ENCODE measurements at regions not wholly inside any gene's neighbourhood (a gene's known extent, or its start where the extent isn't known, plus 50 kb on each side); places are given as distances from the start of the nearest gene placed in this dataset.

DNA sequence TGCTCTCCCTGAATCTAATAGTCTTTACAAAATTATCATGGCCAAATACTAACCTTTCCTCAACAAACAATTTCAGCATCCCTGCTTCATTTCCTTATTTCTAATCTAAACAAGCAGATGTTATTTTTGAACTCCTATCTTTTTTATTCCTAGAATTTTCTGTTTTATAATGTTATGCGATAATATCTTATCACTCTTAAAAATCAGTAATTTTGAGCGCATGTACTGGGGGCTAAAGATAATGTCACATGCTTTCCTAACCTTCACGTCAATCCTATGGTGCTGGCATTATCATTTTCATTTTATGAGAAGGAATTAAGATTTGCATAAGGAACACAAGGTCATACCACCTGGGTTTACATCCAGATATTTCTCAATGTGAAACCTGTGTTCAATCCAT is 648.0 kb downstream of the BRINP1 start:
- WGBS, 3 donors: 83 to 85% (median 85%) methylated on average over 3 of the region's 3 CpGs
- no peak for TF ChIP-seq CTCF (IDR thresholded peaks at IDR 0.05)
- DNase-seq (no peak), ATAC-seq (no peak)
- intact Hi-C loops (cut with DNase I): no loop called here
- H3K4me1 ChIP-seq: no peaks in the 10 kb centered on the region
- no peaks in the 10 kb centered on the region for H3K9me3 ChIP-seq
- H3K36me3 ChIP-seq (ENCODE audit: insufficient read depth in 1 of 2, low read depth in 1 of 2): no peaks in the 10 kb centered on the region
- no peaks in the 10 kb centered on the region for H3K27me3 ChIP-seq (ENCODE audit: insufficient read depth in 3 of 3, low read length in 2 of 3)
- no peak overlapping the region for H3K4me3 ChIP-seq
- no peak overlapping the region for H3K27ac ChIP-seq

DNA sequence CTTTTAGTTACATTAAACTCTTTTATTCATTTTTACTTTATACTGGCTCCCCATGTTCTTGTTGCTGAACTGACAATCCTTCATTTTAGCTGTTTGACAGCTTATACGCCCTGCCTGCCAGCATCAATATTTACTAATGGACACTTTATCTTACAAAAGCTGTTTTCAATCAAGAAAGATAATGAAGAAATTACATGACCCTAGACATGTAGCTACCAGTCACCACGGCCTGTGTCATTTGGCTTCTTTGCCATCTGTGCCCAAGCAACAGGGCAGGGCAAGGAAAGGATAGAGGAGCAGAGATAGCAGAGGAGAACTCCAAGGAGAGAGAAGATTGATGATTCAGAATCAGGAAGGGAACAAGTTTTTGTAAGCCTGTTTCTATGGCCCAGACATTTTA is 647.3 kb downstream of the BRINP1 start:
- intact Hi-C loops (cut with DNase I): no loop called here
- WGBS, 3 donors: 67 to 76% (median 70%) methylated on average over 2 of the region's 2 CpGs
- no peaks in the 10 kb centered on the region for H3K4me1 ChIP-seq
- H3K36me3 ChIP-seq (ENCODE audit: insufficient read depth in 1 of 2, low read depth in 1 of 2): no peaks in the 10 kb centered on the region
- ATAC-seq (no peak), DNase-seq (no peak)
- no peak for TF ChIP-seq CTCF (IDR thresholded peaks at IDR 0.05)
- H3K9me3 ChIP-seq: no peaks in the 10 kb centered on the region
- no peaks in the 10 kb centered on the region for H3K27me3 ChIP-seq (ENCODE audit: insufficient read depth in 3 of 3, low read length in 2 of 3)
- H3K4me3 ChIP-seq: no peak overlapping the region
- H3K27ac ChIP-seq: no peak overlapping the region

- 87 to 96% (median 94%) methylated on average over 2 of the region's 2 CpGs for WGBS, 3 donors
- H3K9me3 ChIP-seq: no peaks in the 10 kb centered on the region
- intact Hi-C loops (cut with DNase I): no loop called here
- DNase-seq: no peak
- H3K4me1 ChIP-seq: no peaks in the 10 kb centered on the region
- TF ChIP-seq CTCF (IDR thresholded peaks at IDR 0.05): no peak
- H3K27ac ChIP-seq: no peak overlapping the region
- no peak for ATAC-seq
- no peak overlapping the region for H3K4me3 ChIP-seq
- H3K27me3 ChIP-seq (ENCODE audit: insufficient read depth in 3 of 3, low read length in 2 of 3): no peaks in the 10 kb centered on the region
- no peaks in the 10 kb centered on the region for H3K36me3 ChIP-seq (ENCODE audit: insufficient read depth in 1 of 2, low read depth in 1 of 2)
Measured at GRCh38 chr9:118729981-118730380, 639.3 kb downstream of the BRINP1 start.

GRCh38 chr9:118732998-118733397 is 636.2 kb downstream of the BRINP1 start:
- no peaks in the 10 kb centered on the region for H3K27me3 ChIP-seq (ENCODE audit: insufficient read depth in 3 of 3, low read length in 2 of 3)
- no peaks in the 10 kb centered on the region for H3K36me3 ChIP-seq (ENCODE audit: insufficient read depth in 1 of 2, low read depth in 1 of 2)
- H3K9me3 ChIP-seq: peaks cover 6% of the 10 kb centered on the region
- H3K4me3 ChIP-seq: no peak overlapping the region
- intact Hi-C loops (cut with DNase I): no loop called here
- 32 to 76% (median 63%) methylated on average over 1 of the region's 1 CpG for WGBS, 3 donors
- ATAC-seq (no peak), DNase-seq (no peak)
- H3K27ac ChIP-seq: no peak overlapping the region
- TF ChIP-seq CTCF (IDR thresholded peaks at IDR 0.05): no peak
- no peaks in the 10 kb centered on the region for H3K4me1 ChIP-seq

DNA sequence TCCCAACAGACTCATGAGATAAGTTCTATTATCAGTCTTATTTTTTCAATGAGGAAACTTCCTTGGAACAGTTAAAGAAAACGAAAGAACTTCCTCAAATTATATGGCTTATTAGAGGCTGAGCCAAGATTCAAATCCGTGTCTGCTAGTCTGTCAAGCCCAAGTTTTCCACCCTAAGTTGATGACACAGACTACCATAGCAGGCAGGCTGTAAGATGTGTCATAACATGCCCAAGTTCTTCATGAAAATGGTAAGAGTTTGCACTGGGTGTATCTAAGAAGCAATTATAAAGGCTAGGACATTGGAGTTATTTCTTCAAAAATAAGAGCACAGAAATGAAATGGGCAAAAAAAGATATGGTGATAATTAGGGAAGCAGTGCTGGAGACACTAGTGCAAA is 634.5 kb downstream of the BRINP1 start:
- no peak for TF ChIP-seq CTCF (IDR thresholded peaks at IDR 0.05)

More for the DNA sequence above, 634.5 kb downstream of the BRINP1 start:
- intact Hi-C loops (cut with DNase I): no loop called here
- Histone ChIP-seq H3K4me3 (no peak overlapping the region), H3K27ac (no peak overlapping the region), H3K36me3 (ENCODE audit: insufficient read depth in 1 of 2, low read depth in 1 of 2) (no peaks in the 10 kb centered on the region), H3K9me3 (peaks cover 6% of the 10 kb centered on the region), H3K27me3 (ENCODE audit: insufficient read depth in 3 of 3, low read length in 2 of 3) (no peaks in the 10 kb centered on the region), H3K4me1 (no peaks in the 10 kb centered on the region)
- DNase-seq: no peak
- no peak for ATAC-seq
- 45 to 51% (median 47%) methylated on average over 2 of the region's 2 CpGs for WGBS, 3 donors

Data from psoas muscle (tissue), 7 donors.